Thyroid gland (tissue), 4 donors: ENCODE measurements at regions not wholly inside any gene's neighbourhood (a gene's known extent, or its start where the extent isn't known, plus 50 kb on each side); places are given as distances from the start of the nearest gene placed in this dataset.

Source experiments
- DNase-seq, 2 donors: peaks; one replicate each; pipeline ENCODE4 v3.0.0-alpha.2; 2019
- H3K27ac ChIP-seq, 3 donors: fragments of 200-600 bp; sonication (generic); 1 replicate in 2 of 3; 2 replicates in 1 of 3; pipeline ENCODE4 v1.5.1; 2016 to 2019; ENCODE audit warnings: mild to moderate bottlenecking in 1 of 3, moderate library complexity in 1 of 3
- H3K27me3 ChIP-seq: fragments of 200-600 bp; sonication (generic); one replicate; pipeline ENCODE4 v1.5.1; 2019
- H3K36me3 ChIP-seq, 2 donors: fragments of 200-600 bp; sonication (generic); one replicate each; pipeline ENCODE4 v1.5.1; 2016 to 2019
- H3K4me1 ChIP-seq, 2 donors: fragments of 200-600 bp; sonication (generic); one replicate each; pipeline ENCODE4 v1.5.1; 2017 to 2019
- H3K4me3 ChIP-seq, 3 donors: fragments of 200-600 bp; sonication (generic); replicated peaks in 1 of 3; 1 replicate in 2 of 3; 2 replicates in 1 of 3; pipeline ENCODE4 v1.5.1; 2016; ENCODE audit warnings: mild to moderate bottlenecking in 1 of 3
- H3K9me3 ChIP-seq: fragments of 200-600 bp; sonication (generic); one replicate; pipeline ENCODE4 v1.5.1; 2017
- POLR2A ChIP-seq, 2 donors: fragments of 450-650 bp; IDR thresholded peaks; one replicate each; pipeline ENCODE4 v1.6.1; 2017; ENCODE audit warnings: antibody characterized with exemption in 2 of 2, mild to moderate bottlenecking in 2 of 2, moderate library complexity in 1 of 2
- WGBS, 2 donors: methylation state at CpG; one replicate each; pipeline ENCODE4 v1.1.5; 2017; 5-methylcytosine and 5-hydroxymethylcytosine counted together
- intact Hi-C: fragments of 100-400 bp; cut with DNase I; formaldehyde crosslinking; loops from one replicate; pipeline ENCODE4 v1.15.1; 2023
- TF ChIP-seq, protein P1 (sequence below), 6 experiments: fragments of 200-600 bp in 3 of 6; fragments of 450-650 bp in 3 of 6; sonication (generic) in 3 of 6; IDR thresholded peaks; one replicate each; pipeline ENCODE4 v1.5.1; 2016 to 2019; ENCODE audit warnings: antibody characterized with exemption in 6 of 6, mild to moderate bottlenecking in 2 of 6, inconsistent platforms in 1 of 6, moderate library complexity in 1 of 6

DNA sequence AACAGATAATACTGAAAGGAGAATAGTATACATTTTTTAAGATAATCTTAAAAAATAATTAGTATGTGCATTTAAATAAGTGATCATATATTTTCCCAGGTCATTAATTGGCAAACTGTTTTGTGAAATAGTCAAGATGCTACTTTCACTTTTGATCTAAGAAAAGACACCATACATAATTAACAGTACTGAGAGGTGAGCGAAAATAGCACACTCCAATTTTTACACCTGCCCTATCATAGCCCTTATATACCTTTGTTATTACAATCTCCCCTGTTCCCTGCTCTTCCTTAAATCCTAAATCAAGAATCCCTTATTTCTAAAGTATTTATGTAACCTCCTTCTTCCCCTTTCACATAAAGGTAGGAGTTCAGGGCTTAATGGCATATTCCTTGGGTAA, 500.1 kb upstream of the LRATD1 start:
- intact Hi-C loops: no loop called here
- Histone ChIP-seq H3K4me3 (no peak overlapping the region), H3K27me3 (no peaks in the 10 kb centered on the region), H3K4me1 (no peaks in the 10 kb centered on the region), H3K27ac (no peak overlapping the region), H3K9me3 (no peaks in the 10 kb centered on the region), H3K36me3 (no peaks in the 10 kb centered on the region)
- no peak for DNase-seq
- TF ChIP-seq, protein P1, sequence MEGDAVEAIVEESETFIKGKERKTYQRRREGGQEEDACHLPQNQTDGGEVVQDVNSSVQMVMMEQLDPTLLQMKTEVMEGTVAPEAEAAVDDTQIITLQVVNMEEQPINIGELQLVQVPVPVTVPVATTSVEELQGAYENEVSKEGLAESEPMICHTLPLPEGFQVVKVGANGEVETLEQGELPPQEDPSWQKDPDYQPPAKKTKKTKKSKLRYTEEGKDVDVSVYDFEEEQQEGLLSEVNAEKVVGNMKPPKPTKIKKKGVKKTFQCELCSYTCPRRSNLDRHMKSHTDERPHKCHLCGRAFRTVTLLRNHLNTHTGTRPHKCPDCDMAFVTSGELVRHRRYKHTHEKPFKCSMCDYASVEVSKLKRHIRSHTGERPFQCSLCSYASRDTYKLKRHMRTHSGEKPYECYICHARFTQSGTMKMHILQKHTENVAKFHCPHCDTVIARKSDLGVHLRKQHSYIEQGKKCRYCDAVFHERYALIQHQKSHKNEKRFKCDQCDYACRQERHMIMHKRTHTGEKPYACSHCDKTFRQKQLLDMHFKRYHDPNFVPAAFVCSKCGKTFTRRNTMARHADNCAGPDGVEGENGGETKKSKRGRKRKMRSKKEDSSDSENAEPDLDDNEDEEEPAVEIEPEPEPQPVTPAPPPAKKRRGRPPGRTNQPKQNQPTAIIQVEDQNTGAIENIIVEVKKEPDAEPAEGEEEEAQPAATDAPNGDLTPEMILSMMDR (IDR thresholded peaks at IDR 0.05): no peak
- no peak for TF ChIP-seq POLR2A (IDR thresholded peaks at IDR 0.05)
- 88 to 93% methylated on average over 1 of the region's 1 CpG for WGBS, 2 donors

DNA sequence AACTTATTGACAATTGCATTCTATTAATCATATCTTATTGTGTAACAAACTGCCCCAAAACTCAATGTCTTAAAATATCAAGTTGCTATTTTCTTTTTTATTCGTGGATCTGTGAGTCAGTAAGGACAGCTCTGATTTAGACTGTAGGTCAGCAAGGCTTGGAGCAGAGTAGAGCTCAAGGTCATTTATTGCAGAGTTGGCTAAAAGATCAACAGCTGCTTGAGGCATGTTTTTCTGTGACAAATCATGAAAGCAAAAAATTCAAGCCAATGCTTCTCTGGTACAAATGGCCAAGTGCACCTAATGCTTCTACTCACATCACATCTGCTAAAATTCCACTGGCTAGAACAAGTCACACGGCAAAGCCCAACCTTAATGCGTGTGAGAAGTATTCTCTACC, 497.7 kb upstream of the LRATD1 start:
- 77 to 79% methylated on average over 3 of the region's 3 CpGs for WGBS, 2 donors
- Histone ChIP-seq H3K27me3 (no peaks in the 10 kb centered on the region), H3K36me3 (no peaks in the 10 kb centered on the region), H3K27ac (no peak overlapping the region), H3K9me3 (no peaks in the 10 kb centered on the region), H3K4me3 (no peak overlapping the region), H3K4me1 (no peaks in the 10 kb centered on the region)
- intact Hi-C loops: no loop called here
- no peak for TF ChIP-seq POLR2A (IDR thresholded peaks at IDR 0.05)
- TF ChIP-seq, protein P1 (IDR thresholded peaks at IDR 0.05): no peak
- DNase-seq: no peak

GRCh38 chr2:14136030-14136429, 496.5 kb upstream of the LRATD1 start:
- intact Hi-C loops: no loop called here
- no peak overlapping the region for H3K4me3 ChIP-seq
- no peak overlapping the region for H3K27ac ChIP-seq
- no peak for TF ChIP-seq POLR2A (IDR thresholded peaks at IDR 0.05)
- TF ChIP-seq, protein P1 (IDR thresholded peaks at IDR 0.05): no peak
- no peaks in the 10 kb centered on the region for H3K36me3 ChIP-seq
- H3K27me3 ChIP-seq: no peaks in the 10 kb centered on the region
- DNase-seq: no peak
- 86 to 90% methylated on average over 2 of the region's 2 CpGs for WGBS, 2 donors
- no peaks in the 10 kb centered on the region for H3K4me1 ChIP-seq
- no peaks in the 10 kb centered on the region for H3K9me3 ChIP-seq

DNA sequence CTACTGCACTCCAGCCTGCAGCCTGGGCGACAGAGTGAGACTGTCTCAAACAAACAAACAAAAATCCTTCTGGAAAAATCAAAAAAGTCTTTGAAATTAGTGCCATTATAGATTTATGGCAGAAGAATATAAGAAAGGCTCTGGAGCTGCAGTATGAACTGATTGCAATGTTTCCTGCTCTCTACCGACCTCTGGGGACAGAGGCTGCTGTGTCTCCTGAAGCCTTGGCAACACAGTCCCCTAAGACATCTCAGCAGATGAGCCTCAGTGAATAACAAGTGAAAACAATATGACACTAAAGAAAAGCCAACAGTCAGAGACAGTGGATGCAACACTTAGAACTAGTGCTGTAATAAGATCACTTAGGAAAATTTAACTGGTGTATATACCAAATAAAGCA, 494.9 kb upstream of the LRATD1 start:
- intact Hi-C loops: no loop called here
- Histone ChIP-seq H3K4me3 (no peak overlapping the region), H3K27me3 (no peaks in the 10 kb centered on the region), H3K9me3 (no peaks in the 10 kb centered on the region), H3K4me1 (no peaks in the 10 kb centered on the region), H3K27ac (no peak overlapping the region), H3K36me3 (no peaks in the 10 kb centered on the region)
- 57 to 58% methylated on average over 2 of the region's 2 CpGs for WGBS, 2 donors
- TF ChIP-seq, protein P1 (IDR thresholded peaks at IDR 0.05): no peak
- TF ChIP-seq POLR2A (IDR thresholded peaks at IDR 0.05): no peak
- DNase-seq: no peak

DNA sequence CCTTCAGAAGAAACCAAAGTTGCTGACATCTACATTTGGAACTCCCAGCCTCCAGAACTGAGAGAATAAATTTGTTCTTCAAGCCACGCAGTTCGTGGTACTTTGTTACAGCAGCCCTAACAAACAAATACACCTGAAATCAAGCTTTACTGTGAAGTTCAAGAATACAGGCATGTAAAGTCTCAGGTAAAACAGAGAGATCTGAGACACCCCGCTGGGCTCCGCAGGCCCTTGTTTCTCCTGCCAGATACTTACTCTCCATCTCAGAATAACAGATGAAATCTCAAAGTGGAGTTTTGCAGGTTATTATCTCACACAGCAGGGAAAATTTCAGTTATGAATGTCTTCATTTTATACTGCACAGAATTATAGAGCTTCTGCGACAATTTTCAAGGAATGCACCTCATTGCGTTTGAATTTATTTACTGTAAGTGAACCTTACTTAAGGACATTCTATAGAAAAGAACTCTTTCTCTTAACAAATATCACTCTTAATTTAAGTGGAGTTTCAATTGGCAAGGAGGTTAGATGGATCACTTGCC, 492.4 kb upstream of the LRATD1 start:
- DNase-seq: no peak
- TF ChIP-seq POLR2A (IDR thresholded peaks at IDR 0.05): no peak
- TF ChIP-seq, protein P1 (IDR thresholded peaks at IDR 0.05): no peak
- Histone ChIP-seq H3K27ac (no peak overlapping the region), H3K9me3 (no peaks in the 10 kb centered on the region), H3K27me3 (no peaks in the 10 kb centered on the region), H3K36me3 (no peaks in the 10 kb centered on the region), H3K4me3 (no peak overlapping the region), H3K4me1 (no peaks in the 10 kb centered on the region)
- WGBS, 2 donors: 66 to 68% methylated on average over 6 of the region's 6 CpGs
- intact Hi-C loops: no loop called here
